K562 (cell line): ENCODE measurements at regions not wholly inside any gene's neighbourhood (a gene's known extent, or its start where the extent isn't known, plus 50 kb on each side); places are given as distances from the start of the nearest gene placed in this dataset.

Source experiments
- KAT7 ChIP-seq: sonication (generic); formaldehyde crosslinking; IDR thresholded peaks from 2 replicates; pipeline ENCODE4 v1.8.0; 2022; ENCODE audit warnings: missing genetic modification reagents, mild to moderate bottlenecking, borderline replicate concordance
- KAT8 ChIP-seq: fragments of 450-650 bp; IDR thresholded peaks from 2 replicates; pipeline ENCODE4 v1.6.1; 2016; ENCODE audit warnings: low read depth, mild to moderate bottlenecking
- KHSRP ChIP-seq: fragments of 450-650 bp; IDR thresholded peaks from 2 replicates; pipeline ENCODE4 v1.6.1; 2017
- LEF1 ChIP-seq: fragments of 450-650 bp; IDR thresholded peaks from 2 replicates; pipeline ENCODE4 v1.6.1; 2016; ENCODE audit warnings: mild to moderate bottlenecking
- MCM3 ChIP-seq: fragments of 450-650 bp; IDR thresholded peaks from 2 replicates; pipeline ENCODE4 v1.6.1; 2016
- MTF1 ChIP-seq: fragments of 250-450 bp; sonication (Bioruptor Pico); IDR thresholded peaks from 2 replicates; pipeline ENCODE4 v1.9.0; 2021; ENCODE audit warnings: moderate library complexity, mild to moderate bottlenecking, inconsistent platforms, borderline replicate concordance
- NFE2 ChIP-seq: IDR thresholded peaks from 2 replicates; pipeline ENCODE4 v1.6.1; 2014; ENCODE audit warnings: antibody characterized with exemption, low read depth
- SIX5 ChIP-seq, 2 experiments: IDR thresholded peaks; 2 replicates each; pipeline ENCODE4 v1.6.1; 2011; ENCODE audit warnings: low read length in 2 of 2, borderline replicate concordance in 1 of 2, low read depth in 1 of 2, mild to moderate bottlenecking in 1 of 2, moderate library complexity in 1 of 2; ENCODE audit not compliant: insufficient read depth in 1 of 2
- SOX6 ChIP-seq: fragments of 450-650 bp; IDR thresholded peaks from 2 replicates; pipeline ENCODE4 v1.6.1; 2014; ENCODE audit warnings: mild to moderate bottlenecking
- SP2 ChIP-seq: IDR thresholded peaks from 2 replicates; pipeline ENCODE4 v1.6.1; 2011; ENCODE audit warnings: mild to moderate bottlenecking, low read depth, low read length, moderate library complexity; ENCODE audit not compliant: poor library complexity, severe bottlenecking; ENCODE audit errors: extremely low read depth
- THAP12 ChIP-seq: fragments of 250-450 bp; sonication (Bioruptor Pico); IDR thresholded peaks from 2 replicates; pipeline ENCODE4 v1.9.0; 2021; ENCODE audit warnings: mild to moderate bottlenecking, inconsistent platforms
- U2AF1 ChIP-seq: fragments of 200-400 bp; formaldehyde crosslinking; optimal IDR thresholded peaks from 2 replicates; pipeline ENCODE3; 2017; ENCODE audit warnings: mild to moderate bottlenecking, low read depth, low read length, moderate library complexity
- ZNF507 ChIP-seq: conservative IDR thresholded peaks from 2 replicates; pipeline ENCODE4 v1.6.1; 2017; ENCODE audit warnings: missing genetic modification characterization, missing compliant biosample characterization
- ZNF584 ChIP-seq: fragments of 200-800 bp; sonication (Bioruptor generic); IDR thresholded peaks from 2 replicates; pipeline ENCODE4 v1.6.1; 2016; ENCODE audit warnings: low read depth, mild to moderate bottlenecking, missing genetic modification characterization, missing compliant biosample characterization
- TF ChIP-seq, protein P1 (sequence below): fragments of 150-350 bp; IDR thresholded peaks from 2 replicates; pipeline ENCODE4 v1.6.1; 2014; ENCODE audit warnings: low read depth, mild to moderate bottlenecking, low read length, borderline replicate concordance
- TF ChIP-seq, protein P2 (sequence below): fragments of 450-650 bp; IDR thresholded peaks from 2 replicates; pipeline ENCODE4 v1.7.1; 2018; ENCODE audit warnings: mild to moderate bottlenecking, low read depth; ENCODE audit not compliant: partially characterized antibody
- TF ChIP-seq, protein P3 (sequence below): sonication (generic); formaldehyde crosslinking; IDR thresholded peaks from 2 replicates; pipeline ENCODE4 v1.8.1; 2023; ENCODE audit warnings: mild to moderate bottlenecking, missing genetic modification reagents

- TF ChIP-seq SP2 (peak; percentile 22), THAP12 (peak; percentile 70; the same call in 1 of the 2 replicates), MCM3 (no peak), NFE2 (no peak), KAT8 (no peak), SIX5 (IDR thresholded peaks at IDR 0.05; ENCODE audit: borderline replicate concordance in 1 of 2, insufficient read depth in 1 of 2, low read depth in 1 of 2, low read length in 2 of 2) (no peak), ZNF507 (no peak), LEF1 (no peak), KHSRP (no peak), ZNF584 (CRISPR knock-in tag) (no peak), MTF1 (CRISPR knock-in tag) (no peak), U2AF1 (no peak), KAT7 (CRISPR knock-in tag) (no peak), SOX6 (no peak)
- TF ChIP-seq, protein P1, sequence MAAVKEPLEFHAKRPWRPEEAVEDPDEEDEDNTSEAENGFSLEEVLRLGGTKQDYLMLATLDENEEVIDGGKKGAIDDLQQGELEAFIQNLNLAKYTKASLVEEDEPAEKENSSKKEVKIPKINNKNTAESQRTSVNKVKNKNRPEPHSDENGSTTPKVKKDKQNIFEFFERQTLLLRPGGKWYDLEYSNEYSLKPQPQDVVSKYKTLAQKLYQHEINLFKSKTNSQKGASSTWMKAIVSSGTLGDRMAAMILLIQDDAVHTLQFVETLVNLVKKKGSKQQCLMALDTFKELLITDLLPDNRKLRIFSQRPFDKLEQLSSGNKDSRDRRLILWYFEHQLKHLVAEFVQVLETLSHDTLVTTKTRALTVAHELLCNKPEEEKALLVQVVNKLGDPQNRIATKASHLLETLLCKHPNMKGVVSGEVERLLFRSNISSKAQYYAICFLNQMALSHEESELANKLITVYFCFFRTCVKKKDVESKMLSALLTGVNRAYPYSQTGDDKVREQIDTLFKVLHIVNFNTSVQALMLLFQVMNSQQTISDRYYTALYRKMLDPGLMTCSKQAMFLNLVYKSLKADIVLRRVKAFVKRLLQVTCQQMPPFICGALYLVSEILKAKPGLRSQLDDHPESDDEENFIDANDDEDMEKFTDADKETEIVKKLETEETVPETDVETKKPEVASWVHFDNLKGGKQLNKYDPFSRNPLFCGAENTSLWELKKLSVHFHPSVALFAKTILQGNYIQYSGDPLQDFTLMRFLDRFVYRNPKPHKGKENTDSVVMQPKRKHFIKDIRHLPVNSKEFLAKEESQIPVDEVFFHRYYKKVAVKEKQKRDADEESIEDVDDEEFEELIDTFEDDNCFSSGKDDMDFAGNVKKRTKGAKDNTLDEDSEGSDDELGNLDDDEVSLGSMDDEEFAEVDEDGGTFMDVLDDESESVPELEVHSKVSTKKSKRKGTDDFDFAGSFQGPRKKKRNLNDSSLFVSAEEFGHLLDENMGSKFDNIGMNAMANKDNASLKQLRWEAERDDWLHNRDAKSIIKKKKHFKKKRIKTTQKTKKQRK, result no peak
- TF ChIP-seq, protein P2, sequence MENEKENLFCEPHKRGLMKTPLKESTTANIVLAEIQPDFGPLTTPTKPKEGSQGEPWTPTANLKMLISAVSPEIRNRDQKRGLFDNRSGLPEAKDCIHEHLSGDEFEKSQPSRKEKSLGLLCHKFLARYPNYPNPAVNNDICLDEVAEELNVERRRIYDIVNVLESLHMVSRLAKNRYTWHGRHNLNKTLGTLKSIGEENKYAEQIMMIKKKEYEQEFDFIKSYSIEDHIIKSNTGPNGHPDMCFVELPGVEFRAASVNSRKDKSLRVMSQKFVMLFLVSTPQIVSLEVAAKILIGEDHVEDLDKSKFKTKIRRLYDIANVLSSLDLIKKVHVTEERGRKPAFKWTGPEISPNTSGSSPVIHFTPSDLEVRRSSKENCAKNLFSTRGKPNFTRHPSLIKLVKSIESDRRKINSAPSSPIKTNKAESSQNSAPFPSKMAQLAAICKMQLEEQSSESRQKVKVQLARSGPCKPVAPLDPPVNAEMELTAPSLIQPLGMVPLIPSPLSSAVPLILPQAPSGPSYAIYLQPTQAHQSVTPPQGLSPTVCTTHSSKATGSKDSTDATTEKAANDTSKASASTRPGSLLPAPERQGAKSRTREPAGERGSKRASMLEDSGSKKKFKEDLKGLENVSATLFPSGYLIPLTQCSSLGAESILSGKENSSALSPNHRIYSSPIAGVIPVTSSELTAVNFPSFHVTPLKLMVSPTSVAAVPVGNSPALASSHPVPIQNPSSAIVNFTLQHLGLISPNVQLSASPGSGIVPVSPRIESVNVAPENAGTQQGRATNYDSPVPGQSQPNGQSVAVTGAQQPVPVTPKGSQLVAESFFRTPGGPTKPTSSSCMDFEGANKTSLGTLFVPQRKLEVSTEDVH, result no peak
- TF ChIP-seq, protein P3, sequence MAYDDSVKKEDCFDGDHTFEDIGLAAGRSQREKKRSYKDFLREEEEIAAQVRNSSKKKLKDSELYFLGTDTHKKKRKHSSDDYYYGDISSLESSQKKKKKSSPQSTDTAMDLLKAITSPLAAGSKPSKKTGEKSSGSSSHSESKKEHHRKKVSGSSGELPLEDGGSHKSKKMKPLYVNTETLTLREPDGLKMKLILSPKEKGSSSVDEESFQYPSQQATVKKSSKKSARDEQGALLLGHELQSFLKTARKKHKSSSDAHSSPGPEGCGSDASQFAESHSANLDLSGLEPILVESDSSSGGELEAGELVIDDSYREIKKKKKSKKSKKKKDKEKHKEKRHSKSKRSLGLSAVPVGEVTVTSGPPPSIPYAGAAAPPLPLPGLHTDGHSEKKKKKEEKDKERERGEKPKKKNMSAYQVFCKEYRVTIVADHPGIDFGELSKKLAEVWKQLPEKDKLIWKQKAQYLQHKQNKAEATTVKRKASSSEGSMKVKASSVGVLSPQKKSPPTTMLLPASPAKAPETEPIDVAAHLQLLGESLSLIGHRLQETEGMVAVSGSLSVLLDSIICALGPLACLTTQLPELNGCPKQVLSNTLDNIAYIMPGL (CRISPR knock-in tag), result 0 out of 2 replicates have a peak, but pooled peaks have one; percentile 67
Observed at GRCh38 chr13:21297914-21298831, 121.7 kb downstream of the MRPL57 start (continued).
